ENCODE measurements at regions not wholly inside any gene's neighbourhood (a gene's known extent, or its start where the extent isn't known, plus 50 kb on each side); places are given as distances from the start of the nearest gene placed in this dataset.

DNA sequence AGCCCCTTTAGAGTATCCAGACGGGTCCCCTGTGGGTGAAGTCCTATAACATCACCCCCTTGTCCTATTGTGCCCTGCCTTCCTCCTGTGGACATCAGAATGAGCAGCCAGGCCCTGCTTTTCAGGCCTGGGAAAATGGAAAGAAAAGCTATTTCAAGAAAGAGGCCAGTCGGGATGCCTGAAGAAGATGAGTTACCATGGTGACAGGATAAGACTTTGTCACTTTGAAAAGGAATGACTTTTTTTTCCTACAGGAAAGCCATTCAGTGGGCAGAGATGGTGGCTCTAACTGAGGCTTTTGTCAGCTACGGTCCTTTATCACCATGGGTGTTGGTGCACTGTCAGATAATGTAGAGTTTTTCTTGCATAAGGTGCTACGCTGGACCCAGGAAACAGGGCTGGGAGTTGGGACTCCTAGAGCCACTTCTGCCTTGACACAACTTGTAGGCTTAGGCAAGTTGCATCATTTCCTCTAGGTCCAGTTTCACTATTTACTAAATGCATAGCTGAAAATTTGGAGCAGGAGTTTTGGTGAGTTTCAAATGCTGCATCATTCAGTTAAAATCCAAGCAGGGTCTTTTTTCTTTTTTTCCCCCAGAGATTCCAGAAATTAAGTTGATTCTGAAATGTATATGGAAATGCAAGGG, 179.0 kb upstream of the ADRA1D start:
- TF ChIP-seq, protein P1, sequence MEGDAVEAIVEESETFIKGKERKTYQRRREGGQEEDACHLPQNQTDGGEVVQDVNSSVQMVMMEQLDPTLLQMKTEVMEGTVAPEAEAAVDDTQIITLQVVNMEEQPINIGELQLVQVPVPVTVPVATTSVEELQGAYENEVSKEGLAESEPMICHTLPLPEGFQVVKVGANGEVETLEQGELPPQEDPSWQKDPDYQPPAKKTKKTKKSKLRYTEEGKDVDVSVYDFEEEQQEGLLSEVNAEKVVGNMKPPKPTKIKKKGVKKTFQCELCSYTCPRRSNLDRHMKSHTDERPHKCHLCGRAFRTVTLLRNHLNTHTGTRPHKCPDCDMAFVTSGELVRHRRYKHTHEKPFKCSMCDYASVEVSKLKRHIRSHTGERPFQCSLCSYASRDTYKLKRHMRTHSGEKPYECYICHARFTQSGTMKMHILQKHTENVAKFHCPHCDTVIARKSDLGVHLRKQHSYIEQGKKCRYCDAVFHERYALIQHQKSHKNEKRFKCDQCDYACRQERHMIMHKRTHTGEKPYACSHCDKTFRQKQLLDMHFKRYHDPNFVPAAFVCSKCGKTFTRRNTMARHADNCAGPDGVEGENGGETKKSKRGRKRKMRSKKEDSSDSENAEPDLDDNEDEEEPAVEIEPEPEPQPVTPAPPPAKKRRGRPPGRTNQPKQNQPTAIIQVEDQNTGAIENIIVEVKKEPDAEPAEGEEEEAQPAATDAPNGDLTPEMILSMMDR (IDR thresholded peaks at IDR 0.05; ENCODE audit: unreplicated experiment in 3 of 3) = no peak
- H3K27me3 Mint-ChIP-seq (ENCODE audit: low read depth) = peaks cover 16% of the 10 kb centered on the region
- H3K27ac Mint-ChIP-seq = no peak overlapping the region
- no peak overlapping the region for H3K4me3 Mint-ChIP-seq
- H3K4me1 Mint-ChIP-seq = no peaks in the 10 kb centered on the region
- H3K36me3 Mint-ChIP-seq (ENCODE audit: low read depth) = no peaks in the 10 kb centered on the region
- H3K9me3 Mint-ChIP-seq = no peaks in the 10 kb centered on the region

DNA sequence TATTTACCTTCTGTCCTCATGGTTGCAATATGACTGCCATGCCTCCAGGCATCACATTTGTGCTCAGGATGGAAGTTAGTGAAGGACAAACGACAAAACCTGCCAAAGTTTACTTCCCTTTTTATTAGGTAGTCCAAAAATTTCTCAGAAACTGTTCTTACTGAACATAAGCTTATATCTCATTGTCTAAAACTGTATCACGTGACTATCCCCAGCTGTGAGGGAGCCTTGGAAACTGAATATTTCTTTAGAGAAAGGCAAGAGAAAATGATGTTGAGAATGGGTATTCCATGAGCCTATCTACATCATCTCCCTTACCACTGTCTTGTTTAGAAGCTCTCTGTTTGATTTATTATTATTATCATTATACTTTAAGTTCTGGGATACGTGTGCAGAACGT, 169.1 kb upstream of the ADRA1D start:
- TF ChIP-seq, protein P1 (IDR thresholded peaks at IDR 0.05; ENCODE audit: unreplicated experiment in 3 of 3) = no peak
- Mint-ChIP-seq H3K27ac (no peak overlapping the region), H3K36me3 (ENCODE audit: low read depth) (no peaks in the 10 kb centered on the region), H3K9me3 (peaks cover 7% of the 10 kb centered on the region), H3K4me3 (no peak overlapping the region), H3K4me1 (peaks cover 7% of the 10 kb centered on the region), H3K27me3 (ENCODE audit: low read depth) (peaks cover 10% of the 10 kb centered on the region)

DNA sequence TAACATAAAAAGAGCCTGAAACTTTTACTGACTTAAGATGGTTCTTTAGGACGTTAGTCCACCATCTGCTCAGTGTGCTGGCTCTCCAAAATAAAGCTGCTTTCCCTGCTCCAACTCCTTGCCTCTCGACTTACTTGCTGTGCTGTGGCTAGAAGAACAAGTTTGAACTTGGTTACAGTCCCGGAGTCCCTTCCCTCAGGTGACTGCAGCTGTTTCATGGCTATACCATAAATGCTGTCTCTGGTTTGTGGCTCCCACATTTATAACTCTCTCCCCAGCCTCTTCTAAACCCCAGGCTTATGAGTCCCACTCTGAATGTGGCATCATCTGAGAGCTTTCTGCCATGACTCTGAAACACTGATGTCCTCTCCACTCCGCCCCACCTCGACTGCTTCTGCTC, 166.2 kb upstream of the ADRA1D start:
- Mint-ChIP-seq H3K4me3 (no peak overlapping the region), H3K27ac (no peak overlapping the region), H3K36me3 (ENCODE audit: low read depth) (no peaks in the 10 kb centered on the region), H3K9me3 (peaks cover 6% of the 10 kb centered on the region), H3K4me1 (no peaks in the 10 kb centered on the region), H3K27me3 (ENCODE audit: low read depth) (peaks cover 10% of the 10 kb centered on the region)
- TF ChIP-seq, protein P1 (IDR thresholded peaks at IDR 0.05; ENCODE audit: unreplicated experiment in 3 of 3) = no peak

DNA sequence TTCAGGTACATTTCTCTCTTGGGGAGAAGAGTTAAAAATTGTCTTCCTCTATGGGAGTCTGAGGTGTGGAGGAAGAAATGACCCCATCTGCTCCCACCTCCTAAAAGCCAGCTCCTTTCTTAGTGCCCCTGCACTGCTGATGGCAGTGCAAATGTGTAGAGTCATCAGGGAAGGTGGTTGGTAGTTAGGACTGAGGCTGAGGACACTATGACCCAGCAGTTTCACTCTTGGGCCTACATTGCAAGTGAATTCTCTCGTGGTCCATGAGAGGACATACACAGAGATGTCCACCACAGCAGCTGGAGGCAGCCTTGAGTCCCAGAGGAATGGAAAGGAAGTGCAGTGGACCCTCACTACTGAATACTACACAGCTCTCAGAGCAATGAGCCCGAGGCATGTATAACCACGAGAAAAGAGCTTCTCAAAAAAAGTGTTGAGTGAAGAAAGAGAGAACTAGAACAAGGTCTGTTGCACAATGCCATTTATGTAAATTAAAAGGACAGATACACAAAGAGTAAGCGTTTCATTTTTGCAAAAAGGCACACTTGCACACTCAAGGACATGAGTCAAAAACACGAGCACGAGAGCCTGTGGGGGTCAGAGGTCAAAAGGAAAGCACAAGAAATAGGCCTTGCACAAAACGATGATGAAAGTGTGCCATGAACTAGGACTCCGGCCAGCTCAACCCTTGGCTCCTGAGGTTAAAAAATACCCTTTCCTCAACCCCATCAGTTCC, 164.4 kb upstream of the ADRA1D start:
- TF ChIP-seq, protein P1 (IDR thresholded peaks at IDR 0.05; ENCODE audit: unreplicated experiment in 3 of 3) = no peak
- no peaks in the 10 kb centered on the region for H3K36me3 Mint-ChIP-seq (ENCODE audit: low read depth)
- peaks cover 2% of the 10 kb centered on the region for H3K9me3 Mint-ChIP-seq
- peaks cover 6% of the 10 kb centered on the region for H3K27me3 Mint-ChIP-seq (ENCODE audit: low read depth)
- no peaks in the 10 kb centered on the region for H3K4me1 Mint-ChIP-seq
- no peak overlapping the region for H3K27ac Mint-ChIP-seq
- H3K4me3 Mint-ChIP-seq = no peak overlapping the region

DNA sequence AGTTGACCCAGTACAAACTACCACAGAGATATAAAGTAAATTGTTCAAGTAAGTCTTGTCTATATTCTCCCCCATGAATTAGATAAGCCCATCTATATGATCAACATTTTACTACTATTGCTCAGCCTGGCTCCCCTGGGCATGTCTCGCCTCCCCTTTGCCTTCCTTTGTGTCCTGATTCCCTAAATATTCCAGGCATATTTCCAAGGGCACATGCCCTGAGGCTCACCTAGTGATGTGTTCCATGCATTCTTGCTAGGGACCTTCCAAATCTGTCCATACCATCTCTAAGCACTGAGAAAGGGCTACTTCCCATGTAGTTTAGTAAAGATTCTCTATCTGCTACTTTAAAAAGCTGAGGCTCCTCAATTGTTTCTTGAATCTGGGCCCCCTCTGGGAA, 163.1 kb upstream of the ADRA1D start:
- H3K36me3 Mint-ChIP-seq (ENCODE audit: low read depth) = no peaks in the 10 kb centered on the region
- no peaks in the 10 kb centered on the region for H3K4me1 Mint-ChIP-seq
- H3K27me3 Mint-ChIP-seq (ENCODE audit: low read depth) = peaks cover 6% of the 10 kb centered on the region
- H3K9me3 Mint-ChIP-seq = no peaks in the 10 kb centered on the region
- no peak overlapping the region for H3K4me3 Mint-ChIP-seq
- TF ChIP-seq, protein P1 (IDR thresholded peaks at IDR 0.05; ENCODE audit: unreplicated experiment in 3 of 3) = no peak
- no peak overlapping the region for H3K27ac Mint-ChIP-seq

DNA sequence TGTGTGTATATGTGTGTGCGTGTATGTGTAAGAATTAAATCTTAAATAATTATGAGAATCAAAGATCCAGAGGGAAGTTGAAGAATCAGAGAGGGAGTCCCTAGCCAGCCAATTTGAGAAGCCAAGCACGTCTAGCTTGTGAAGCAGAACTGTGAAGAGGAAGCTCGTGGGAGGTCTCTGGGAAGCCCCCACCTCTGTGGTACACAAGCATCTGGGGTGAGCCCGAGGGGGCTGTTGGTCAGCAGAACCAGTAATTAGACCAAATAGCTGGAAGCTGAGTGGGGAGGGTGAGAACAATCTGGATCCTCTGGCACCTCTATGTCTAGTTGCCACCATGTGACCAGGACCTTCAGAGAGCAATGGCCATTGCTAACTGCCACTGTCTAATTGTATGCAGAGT, 162.7 kb upstream of the ADRA1D start:
- no peaks in the 10 kb centered on the region for H3K9me3 Mint-ChIP-seq
- H3K27ac Mint-ChIP-seq = no peak overlapping the region
- no peaks in the 10 kb centered on the region for H3K36me3 Mint-ChIP-seq (ENCODE audit: low read depth)
- no peaks in the 10 kb centered on the region for H3K4me1 Mint-ChIP-seq
- TF ChIP-seq, protein P1 (IDR thresholded peaks at IDR 0.05; ENCODE audit: unreplicated experiment in 3 of 3) = no peak
- H3K27me3 Mint-ChIP-seq (ENCODE audit: low read depth) = peaks cover 6% of the 10 kb centered on the region
- H3K4me3 Mint-ChIP-seq = no peak overlapping the region
